ENCODE measurements at regions not wholly inside any gene's neighbourhood (a gene's known extent, or its start where the extent isn't known, plus 50 kb on each side); places are given as distances from the start of the nearest gene placed in this dataset.

DNA sequence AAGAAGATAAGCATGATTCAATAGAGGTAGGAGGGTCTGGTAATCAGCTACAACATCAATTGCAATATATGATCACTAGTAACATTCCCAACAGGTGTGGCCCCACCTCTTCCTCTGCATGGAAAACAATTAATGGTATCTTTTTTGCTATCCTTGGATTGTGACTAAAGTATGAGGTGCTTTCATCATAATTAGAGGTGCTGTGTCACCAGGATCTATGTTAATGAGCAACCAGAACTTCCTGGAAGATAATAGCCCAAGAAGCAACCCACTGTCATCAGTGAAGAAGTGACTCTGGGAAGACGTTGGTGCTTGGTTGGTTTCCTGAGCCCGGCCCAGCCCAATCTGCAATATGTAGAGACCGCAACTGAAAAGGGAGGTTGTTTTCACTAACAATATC is 167.2 kb downstream of the SETD4 start:
- no peak for DNase-seq

DNA sequence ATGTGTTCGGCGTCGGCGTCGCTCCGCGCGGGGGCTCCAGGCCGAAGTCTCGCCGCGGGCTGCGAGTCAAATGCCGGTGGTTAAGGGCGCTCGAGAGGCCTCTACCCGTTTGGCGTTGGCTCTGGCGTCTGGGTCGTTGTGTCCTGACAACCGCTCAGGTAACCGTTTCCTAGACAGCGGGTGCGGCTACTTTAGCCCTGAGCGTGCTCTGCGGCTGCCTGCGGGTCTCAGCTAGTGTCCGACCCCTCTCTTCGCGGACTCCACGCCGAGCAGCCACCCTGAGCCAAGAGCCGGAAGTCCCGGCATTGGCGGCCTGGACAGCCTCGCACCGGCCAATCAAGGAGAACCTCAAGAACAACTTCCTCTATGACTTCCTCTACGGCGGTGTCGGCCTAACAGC is 173.4 kb downstream of the SETD4 start:
- DNase-seq, result no peak

DNA sequence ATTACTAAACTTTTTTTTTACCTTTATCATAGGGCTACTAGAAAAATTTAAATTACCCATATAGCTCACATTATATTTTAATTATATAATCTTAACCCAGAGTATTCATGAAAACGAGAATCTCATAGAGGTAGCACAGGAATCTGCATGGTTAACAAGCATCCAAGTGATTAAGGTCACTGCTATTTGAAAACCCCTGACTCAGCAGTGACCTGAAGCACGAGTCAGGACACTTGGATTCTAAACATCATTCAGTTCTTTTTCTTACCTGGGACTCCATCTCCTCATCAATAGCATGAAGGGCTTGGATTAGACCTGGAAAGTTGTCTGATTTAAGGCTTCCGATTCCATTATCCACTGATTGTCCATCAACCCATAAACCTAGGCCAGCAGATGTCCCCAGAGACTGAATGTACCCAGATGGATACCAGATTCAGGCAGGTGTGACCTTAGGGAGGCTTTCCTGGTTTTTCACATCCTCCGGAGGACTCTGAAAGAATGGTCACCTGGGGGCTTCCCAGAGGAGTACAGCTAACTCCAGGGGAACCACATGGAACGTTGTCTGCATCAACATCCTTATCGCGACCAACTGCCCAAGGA is 174.3 kb downstream of the SETD4 start:
- no peak for DNase-seq

DNA sequence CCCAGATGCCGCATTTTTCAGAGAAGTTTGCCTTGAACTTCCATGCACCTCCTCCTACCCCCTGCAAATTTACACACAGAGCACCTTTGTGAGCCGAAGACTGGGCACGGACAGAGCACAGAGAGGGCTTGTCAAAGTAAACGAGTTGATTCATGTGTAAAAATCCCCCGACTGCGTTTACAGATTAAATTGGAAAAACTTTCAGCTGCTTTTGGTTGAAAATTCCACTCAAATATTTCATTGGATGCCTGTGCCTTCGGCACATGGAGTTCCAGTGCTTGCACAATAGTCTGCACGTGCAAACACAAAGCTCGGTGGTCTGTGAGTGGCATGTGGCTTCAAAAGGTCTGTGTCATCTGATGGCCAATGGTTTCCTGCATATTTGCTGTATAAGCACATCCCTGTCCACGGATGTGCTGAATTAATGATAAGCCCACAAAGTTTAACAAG is 177.5 kb downstream of the SETD4 start:
- DNase-seq, result no peak

DNA sequence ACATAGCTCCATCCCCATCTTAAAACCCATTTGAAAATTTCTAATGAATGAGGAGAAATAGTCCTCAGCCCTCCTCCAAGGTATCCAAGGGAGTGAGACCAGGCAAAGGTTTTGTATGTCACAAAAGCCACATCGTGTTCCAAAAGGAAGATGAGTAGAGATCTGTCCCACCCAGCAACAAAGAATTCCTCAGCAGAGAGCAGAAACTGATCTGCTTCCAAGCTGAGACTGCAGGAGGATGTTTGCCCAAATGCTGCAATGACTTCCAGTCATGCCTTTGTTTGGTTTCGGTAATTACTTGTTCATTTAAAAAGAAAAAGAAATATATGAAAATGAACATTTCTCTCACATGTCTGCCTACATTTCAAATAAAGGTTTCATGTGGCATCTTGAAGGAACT is 186.9 kb downstream of the SETD4 start:
- no peak for DNase-seq

DNA sequence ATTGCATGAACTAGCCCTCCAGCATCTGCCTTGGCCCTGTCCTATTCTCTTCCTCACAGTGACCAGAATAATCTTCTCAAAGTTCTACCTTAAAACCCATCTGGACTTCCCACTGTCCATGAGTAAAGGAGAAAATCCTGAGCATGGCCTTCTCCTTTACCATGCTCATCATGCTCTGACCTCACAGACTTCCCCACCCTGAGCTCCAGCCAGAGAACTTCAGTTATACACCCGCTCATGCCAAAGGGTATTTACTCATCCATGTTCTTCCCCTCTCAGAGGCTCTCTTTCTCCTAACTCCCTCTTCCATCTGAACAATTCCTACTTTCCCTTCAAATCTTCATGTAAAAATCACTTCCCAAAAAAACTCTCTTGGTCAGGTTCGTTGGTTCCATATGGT is 188.4 kb downstream of the SETD4 start:
- DNase-seq, result no peak

DNA sequence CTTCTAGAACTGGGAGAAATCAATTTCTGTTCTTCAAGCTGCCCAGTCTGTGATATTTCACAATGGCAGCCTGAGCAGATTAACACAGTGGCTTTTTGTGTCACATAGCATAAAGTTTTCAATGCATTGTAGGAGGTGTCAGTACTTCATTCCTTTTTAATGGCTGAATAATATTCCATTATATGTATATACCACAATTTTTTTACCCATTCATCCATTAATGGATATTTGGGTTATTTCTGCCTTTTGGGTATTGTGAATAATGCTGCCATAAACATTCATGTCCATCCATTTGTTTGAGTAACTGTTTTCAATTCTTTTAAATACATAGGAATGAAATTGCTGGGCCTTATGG is 191.5 kb downstream of the SETD4 start:
- DNase-seq, result no peak

DNA sequence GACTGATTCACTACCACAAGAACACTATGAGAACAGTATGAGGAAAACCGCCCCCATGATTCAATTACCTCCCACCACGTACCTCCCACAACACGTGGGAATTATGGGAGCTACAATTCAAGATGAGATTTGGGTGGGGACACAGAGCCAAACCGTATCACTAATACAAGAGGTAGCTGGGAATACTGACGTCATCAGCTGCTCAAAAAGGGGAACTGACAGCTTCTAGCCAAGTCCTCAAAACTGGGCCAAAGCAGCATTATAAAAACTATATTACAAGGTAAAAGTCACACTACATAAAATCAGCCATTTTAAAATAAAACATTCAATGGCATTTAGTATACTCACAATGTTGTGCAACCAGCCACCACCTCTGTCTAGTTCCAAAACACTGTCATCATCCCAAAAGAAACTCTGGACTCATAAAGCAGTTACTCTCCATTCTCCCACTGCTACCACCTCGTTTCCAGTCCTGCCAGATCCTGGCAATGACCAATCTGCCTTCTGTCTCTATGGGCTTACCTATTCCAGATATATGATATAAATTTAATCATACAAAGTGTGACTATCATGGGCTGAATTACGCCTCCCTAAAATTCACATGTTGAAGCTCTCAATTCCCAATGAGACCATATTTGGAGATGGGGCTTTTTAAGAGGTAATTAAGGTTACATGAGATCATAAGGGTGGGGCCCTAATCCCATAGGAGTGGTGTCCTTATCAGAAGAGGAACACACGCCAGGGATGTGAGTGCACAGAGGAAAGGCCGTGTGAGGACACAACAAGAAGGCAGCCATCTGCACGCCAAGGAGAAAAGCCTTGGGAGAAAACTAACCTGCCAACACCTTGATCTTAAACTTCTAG is 192.1 kb downstream of the SETD4 start:
- no peak for DNase-seq

DNA sequence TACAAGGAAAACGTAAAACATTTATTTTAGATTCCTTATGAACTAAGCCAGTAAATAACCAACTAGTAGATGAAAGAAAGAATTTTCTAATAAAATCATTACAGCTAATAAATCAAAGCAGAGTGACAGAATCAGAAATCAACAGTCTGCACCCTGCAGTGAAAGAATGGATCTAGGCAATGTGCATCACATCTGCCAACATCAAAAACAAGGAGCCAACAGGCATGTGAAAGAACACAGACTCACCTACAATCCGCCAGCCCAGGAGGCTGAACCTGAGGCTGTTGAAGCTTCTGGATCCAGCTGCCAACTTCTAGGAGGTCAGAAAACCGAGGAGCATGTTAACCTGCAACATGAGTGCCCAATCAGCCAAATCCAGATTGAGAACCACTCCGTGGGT is 196.3 kb downstream of the SETD4 start:
- DNase-seq, result no peak

DNA sequence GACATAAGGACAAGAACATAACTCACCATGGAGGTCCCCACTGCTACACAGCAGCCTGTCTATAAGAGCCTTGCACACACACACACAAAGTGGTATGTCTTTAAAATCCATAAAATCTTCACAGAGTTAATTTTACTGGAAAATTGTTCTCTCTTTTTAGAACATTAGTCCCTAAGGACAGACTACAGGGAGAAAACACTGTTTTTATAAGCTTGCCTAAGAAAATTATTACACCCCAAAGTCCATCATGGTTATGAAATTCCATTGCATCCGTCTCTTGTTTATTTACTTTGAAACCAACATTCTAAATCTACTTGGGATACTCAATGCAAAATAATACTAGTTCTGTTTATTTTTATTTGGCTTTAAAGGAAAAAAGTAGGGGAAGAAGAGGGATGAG is 197.4 kb downstream of the SETD4 start:
- DNase-seq, result no peak

DNA sequence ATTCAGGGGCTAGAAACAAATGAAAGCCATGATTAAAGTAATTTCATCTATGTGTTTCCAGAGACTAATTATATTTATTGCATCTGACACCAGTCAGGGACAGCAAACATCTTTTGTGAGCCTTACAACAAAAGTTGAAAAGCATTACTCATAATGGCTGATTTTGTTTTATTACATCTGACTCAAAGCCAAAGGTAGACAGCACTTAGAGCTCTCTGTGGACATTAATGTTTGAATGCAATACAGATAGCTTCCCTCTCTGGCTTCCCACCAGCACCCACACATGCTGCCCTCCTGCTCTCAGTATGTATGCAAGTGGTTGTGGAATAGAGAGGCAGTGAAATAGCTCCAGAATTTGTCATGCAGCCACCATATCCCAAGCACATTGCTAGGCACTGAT is 198.7 kb downstream of the SETD4 start:
- DNase-seq, result no peak

DNA sequence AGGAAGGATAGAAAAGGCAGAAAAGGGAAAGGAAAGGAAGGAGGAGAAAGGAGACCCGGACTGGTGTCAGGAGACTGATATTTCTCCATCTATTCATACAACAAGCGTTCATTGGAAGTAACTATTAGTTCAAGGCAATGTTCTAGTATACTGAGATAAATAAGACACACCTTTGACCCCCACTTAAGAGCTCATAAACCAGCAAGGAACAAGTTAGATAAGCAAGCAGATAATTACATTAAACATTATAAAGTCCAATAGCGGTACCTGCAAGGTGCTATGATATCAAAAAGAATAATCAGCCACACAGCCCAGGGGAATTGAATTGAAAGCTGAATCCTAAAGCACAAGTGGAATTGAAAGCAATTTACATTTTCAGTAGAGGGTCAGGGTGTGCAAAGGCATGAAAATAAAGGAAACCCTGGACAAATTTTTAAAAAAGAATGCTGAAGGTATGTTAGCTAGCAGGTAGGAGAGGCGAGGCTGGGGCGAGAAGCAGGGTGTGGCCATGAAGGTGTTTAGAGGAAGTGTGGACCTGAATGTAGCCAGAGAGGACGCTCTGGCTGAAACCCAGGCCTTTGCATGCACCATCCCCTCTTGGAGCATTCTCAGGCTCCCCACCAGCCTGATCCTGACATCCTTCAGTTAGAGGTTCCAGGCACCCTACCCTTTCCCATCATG is 200.0 kb downstream of the SETD4 start:
- no peak for DNase-seq

DNA sequence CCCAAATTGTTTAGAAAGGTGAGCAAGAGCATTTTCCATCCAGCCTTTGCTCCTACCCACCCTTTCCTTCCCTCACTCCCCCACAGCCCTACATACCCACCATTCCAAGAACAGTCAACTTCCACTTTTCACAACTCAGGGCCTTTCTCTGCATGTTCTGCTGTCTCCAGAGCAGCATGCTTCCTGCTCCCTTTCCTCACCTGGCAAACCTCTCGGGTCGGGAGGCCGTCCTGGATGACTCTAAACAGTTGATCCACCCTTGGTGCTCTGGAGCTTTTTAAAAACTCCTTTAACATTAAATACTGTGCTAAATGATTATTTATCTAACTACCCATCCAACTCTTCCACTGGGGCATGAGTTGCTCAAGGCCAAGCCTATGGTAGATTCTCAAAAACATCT is 200.6 kb downstream of the SETD4 start:
- no peak for DNase-seq

DNA sequence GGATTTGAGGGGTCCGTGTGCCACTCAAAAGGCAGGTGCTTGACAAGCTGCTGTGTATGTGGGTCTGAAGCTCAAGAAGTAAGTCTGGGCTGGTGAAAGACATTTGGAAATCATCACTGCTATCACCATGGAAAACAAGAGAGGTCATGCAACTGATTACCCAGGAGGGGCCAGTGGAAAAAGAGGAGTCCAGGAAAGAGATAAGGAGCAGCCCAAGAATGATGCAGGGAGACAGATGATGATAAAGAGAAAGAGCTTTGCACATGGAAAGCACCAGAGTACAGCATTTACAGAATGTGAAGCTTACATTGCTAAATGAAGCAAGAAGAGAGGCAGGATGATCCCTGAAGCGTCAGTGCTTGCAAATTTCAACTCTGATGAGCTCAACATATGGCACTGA is 203.2 kb downstream of the SETD4 start:
- no peak for DNase-seq

DNA sequence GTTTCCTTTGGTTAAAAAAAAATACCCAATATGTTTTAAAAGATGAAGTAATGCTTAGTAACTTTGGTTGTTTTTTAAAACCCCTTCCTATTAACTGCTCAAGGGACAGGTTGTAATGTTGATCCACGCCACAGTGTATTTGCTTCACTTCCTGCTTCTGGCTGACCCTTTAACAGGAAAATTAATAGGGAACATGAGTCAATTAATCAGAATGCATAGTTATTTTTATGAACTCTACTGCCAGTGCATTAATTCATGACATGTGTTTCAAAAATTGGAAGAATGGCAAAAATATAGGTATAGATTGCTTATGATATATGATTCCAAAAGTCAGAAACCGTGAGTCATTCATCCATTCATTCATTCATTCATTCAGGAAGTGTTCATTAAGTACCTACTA is 204.8 kb downstream of the SETD4 start:
- DNase-seq, result no peak

DNA sequence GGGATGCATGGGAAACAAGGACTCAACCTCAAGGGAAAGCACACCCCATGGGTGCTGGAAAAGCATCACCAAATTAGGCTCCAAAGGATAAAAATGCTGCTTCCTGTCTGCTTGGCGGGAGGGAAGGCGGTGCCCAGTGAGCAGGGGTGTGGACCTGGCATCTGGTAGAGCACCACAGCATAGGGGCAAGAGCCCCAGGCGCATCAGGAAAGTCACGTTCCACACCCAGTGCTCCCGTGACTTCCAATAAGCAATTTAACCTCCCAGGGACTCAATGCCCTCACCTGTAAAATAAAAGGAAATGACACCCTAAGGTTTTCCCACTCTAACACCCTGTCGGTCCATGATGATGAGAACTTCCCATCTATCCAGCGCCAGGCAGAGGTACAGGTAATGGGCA is 206.0 kb downstream of the SETD4 start:
- DNase-seq, result no peak

DNA sequence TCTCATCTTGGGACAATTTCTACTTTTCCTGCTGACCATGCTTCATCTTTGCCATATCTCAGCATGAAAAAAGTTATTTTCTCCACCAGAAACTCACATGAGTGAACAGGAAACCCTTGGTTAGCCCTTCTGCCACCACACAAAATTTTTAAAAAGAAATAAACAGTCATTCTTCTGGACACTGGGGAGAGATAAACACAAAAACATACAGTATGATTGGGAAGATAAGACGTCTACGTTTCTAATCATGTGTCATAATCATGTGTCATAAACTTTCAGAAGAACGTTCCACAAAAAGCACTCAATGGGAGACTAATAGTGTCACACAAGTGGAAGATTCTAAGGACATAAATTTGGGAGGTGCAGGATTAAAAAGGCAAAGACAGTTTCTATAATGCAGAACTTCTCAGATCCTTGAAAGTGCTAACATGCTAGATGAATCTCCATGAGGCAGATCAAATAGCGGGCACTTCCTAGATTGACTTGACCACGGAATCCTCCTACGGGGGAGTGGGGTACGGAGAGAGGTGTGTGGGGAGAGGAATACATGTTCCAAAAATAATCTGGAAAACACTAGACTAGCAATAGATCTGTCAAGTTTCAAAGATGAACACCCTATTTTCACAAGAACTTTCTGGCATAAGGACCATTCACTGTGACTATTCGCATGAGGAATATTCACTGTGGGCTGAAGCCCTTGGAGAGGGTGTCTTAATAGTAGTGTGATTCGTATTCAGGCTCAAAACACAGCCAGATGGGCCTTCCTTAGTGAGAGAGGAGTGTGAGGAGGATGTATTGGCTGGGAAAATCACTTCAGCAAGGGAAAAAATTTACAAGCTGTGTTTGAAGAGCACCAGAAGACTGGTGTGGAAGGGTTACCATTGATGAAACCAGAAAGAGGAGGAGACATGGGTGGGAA is 206.7 kb downstream of the SETD4 start:
- no peak for DNase-seq

DNA sequence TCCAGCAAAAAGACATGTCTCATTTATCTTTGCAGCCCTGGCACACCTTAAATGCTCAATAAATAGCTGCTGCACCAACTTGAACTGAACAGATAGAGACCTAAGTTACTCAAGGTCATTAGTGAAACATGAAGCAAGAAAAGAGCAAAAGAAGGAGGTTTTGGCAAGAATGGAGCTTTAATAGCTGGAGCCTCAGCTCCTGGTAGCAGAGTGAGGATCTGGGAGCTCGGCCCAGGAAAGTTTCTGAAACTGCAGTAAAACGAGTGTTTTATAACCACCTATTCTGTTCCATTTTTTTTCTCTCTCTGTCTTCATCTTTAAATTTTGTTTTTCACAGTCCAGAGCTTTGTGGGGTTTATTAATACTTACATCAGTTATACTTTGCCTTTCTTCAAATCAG is 207.5 kb downstream of the SETD4 start:
- DNase-seq, result no peak

DNA sequence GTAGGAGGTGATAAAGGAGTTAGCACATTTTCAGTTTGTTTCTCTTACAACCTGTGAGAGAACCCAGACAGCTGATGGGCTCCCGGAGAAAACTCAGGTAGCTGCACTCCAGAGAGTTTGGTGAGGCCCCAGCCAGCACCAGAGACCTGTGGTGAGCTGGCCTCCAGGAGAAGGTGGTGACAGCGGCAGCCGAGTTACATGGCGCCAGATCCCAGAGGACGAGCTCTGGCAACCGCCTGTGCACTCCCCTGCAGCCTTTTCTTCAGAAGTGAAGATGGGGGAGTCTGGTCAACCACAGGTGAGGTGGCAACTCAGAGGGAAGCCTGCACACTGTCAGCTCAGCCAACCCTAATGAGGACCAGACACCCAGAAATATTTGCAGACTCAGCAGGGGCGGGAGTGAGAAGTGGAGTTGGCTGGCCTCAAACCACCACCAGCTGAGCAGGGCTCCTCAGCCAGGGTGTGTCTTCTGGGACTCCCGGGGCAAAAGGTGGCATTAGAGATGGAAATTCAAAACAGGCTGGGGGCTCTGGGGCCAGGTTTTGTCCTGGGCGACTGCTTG is 209.7 kb downstream of the SETD4 start:
- DNase-seq, result no peak

DNA sequence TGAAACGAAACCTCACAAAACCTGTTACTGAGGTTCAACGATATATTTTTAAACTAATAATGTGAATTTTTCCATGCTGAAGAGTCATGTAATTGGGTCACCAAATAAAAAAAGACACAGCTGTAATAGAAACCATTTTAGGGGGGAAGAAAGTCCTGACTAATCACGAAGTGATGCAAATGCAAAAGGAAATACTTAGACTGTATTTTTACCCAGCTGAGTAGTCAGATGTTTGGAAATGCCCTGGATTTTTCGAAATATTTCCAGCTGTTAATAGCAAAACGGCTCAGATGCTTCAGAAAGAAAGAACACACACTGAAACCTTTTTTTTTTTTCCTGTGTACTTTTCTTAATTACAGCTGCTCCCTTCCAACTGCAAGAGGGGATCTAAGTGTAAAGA is 210.3 kb downstream of the SETD4 start:
- no peak for DNase-seq

DNA sequence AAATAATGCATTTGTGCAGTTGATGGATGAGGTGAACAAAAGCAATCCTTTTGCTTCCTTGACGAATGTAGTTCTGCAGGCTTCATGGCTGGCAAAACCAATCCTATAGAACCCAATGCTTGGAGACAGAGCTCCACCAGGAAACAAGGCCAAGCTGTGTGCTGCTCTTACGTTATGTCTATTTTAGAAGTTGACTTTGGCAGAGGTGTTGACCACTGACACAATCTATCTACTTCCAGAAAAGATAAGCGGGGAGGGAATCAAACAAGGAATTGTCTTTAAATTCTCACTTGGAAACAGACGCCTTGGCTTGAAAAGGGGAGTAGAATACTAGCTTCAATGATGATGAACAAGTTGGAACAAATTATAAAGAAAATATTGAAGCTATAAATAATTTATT is 211.2 kb downstream of the SETD4 start:
- DNase-seq, result no peak

DNA sequence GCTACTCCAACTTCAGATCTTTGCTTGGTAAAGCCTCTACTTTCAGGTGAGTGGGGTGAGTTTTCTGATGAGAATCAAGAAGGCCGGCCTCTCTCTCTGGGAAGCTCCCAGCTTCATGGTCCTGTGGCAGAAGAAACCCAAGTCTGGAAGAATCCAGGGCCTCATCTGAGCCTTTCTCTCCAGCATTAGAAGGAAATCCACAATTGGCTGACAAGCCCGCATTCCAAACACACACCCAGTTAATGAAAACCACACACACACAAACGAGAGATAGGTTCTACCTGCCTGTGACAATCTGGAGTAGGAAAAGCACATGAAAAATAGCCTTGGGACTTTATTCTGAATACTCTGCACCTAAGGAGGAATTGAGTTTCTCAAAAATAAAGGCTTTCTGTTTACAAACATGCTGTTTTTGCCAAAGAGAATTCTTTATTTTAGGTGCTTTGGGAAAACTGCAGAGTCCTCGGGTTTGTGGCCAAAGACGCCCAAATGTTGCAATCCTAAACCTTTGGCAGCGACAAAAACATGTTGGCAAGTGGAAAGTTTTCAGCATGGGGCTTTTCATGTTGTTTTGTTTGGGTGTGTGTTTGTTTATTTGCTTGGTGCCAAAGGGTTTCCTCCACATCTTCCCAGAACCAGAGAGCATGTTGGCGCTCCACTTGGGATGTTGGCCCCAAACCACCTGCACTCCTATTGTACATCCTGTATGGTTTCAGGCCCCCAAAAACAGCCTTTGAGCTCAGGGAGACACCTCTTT is 216.2 kb downstream of the SETD4 start:
- DNase-seq, result no peak
